ENCODE measurements at regions not wholly inside any gene's neighbourhood (a gene's known extent, or its start where the extent isn't known, plus 50 kb on each side); places are given as distances from the start of the nearest gene placed in this dataset.
A peak's percentile ranks its signal among the peaks of the same experiment; 100 is the strongest.

- no peaks in the 10 kb centered on the region for H3K9me3 ChIP-seq (replicated peaks in 1 of 3)
- H3K27me3 ChIP-seq, result no peaks in the 10 kb centered on the region
- intact Hi-C loops (cut with DNase I), result no loop called here
- no peak overlapping the region for H3K27ac ChIP-seq
- H3K4me1 ChIP-seq (replicated peaks in 1 of 2), result no peaks in the 10 kb centered on the region
- DNase-seq, result no peak
- H3K36me3 ChIP-seq (replicated peaks in 1 of 2), result no peaks in the 10 kb centered on the region
- 83 to 93% (median 86%) methylated on average over 5 of the region's 5 CpGs for WGBS, 4 donors
- no peak for TF ChIP-seq CTCF (IDR thresholded peaks at IDR 0.05)
- TF ChIP-seq POLR2A (IDR thresholded peaks at IDR 0.05), result no peak
- no peak overlapping the region for H3K4me3 ChIP-seq
These were observed 85.1 kb upstream of the FGFR2 start for GRCh38 chr10:121683366-121683765.

GRCh38 chr10:121681997-121682687 lies 83.9 kb upstream of the FGFR2 start:
- H3K27ac ChIP-seq, result peak overlapping the region in 1 of 5 donors; percentile 3
- no peaks in the 10 kb centered on the region for H3K4me1 ChIP-seq (replicated peaks in 1 of 2)
- H3K27me3 ChIP-seq, result no peaks in the 10 kb centered on the region
- intact Hi-C loops (cut with DNase I), result no loop called here
- H3K36me3 ChIP-seq (replicated peaks in 1 of 2), result no peaks in the 10 kb centered on the region
- no peak for TF ChIP-seq POLR2A (IDR thresholded peaks at IDR 0.05)
- TF ChIP-seq CTCF (IDR thresholded peaks at IDR 0.05), result no peak
- H3K4me3 ChIP-seq, result no peak overlapping the region
- no peaks in the 10 kb centered on the region for H3K9me3 ChIP-seq (replicated peaks in 1 of 3)
- 77 to 82% (median 80%) methylated on average over 24 of the region's 24 CpGs for WGBS, 4 donors
- DNase-seq, result no peak

- H3K4me3 ChIP-seq, result no peak overlapping the region
- intact Hi-C loops (cut with DNase I), result no loop called here
- DNase-seq, result no peak
- no peaks in the 10 kb centered on the region for H3K4me1 ChIP-seq (replicated peaks in 1 of 2)
- H3K9me3 ChIP-seq (replicated peaks in 1 of 3), result no peaks in the 10 kb centered on the region
- TF ChIP-seq POLR2A (IDR thresholded peaks at IDR 0.05) (no peak), CTCF (IDR thresholded peaks at IDR 0.05) (no peak)
- H3K27me3 ChIP-seq, result no peaks in the 10 kb centered on the region
- H3K27ac ChIP-seq, result no peak overlapping the region
- 57 to 77% (median 73%) methylated on average over 8 to 9 of the region's 9 CpGs for WGBS, 4 donors
- no peaks in the 10 kb centered on the region for H3K36me3 ChIP-seq (replicated peaks in 1 of 2)
These were observed 82.8 kb upstream of the FGFR2 start for GRCh38 chr10:121680879-121681655.

- WGBS, 4 donors, result 72 to 89% (median 79%) methylated on average over 4 of the region's 4 CpGs
- no peak overlapping the region for H3K27ac ChIP-seq
- H3K4me3 ChIP-seq, result no peak overlapping the region
- H3K27me3 ChIP-seq, result no peaks in the 10 kb centered on the region
- no peak for TF ChIP-seq POLR2A (IDR thresholded peaks at IDR 0.05)
- no peak for TF ChIP-seq CTCF (IDR thresholded peaks at IDR 0.05)
- no peaks in the 10 kb centered on the region for H3K9me3 ChIP-seq (replicated peaks in 1 of 3)
- DNase-seq, result no peak
- intact Hi-C loops (cut with DNase I), result no loop called here
- no peaks in the 10 kb centered on the region for H3K4me1 ChIP-seq (replicated peaks in 1 of 2)
- no peaks in the 10 kb centered on the region for H3K36me3 ChIP-seq (replicated peaks in 1 of 2)
These were observed 81.7 kb upstream of the FGFR2 start for GRCh38 chr10:121679916-121680315.

All from adrenal gland (tissue), 9 donors.